Fibroblast of the aortic adventitia (primary cell): ENCODE measurements at regions not wholly inside any gene's neighbourhood (a gene's known extent, or its start where the extent isn't known, plus 50 kb on each side); places are given as distances from the start of the nearest gene placed in this dataset.
A peak's percentile ranks its signal among the peaks of the same experiment; 100 is the strongest.

Experiments
- DNase-seq: peaks from one replicate; pipeline ENCODE4 v3.0.0-alpha.2; 2010; ENCODE audit warnings: low read depth
- H3K4me3 ChIP-seq: 2 replicates; pipeline ENCODE4 v1.5.1; 2011; ENCODE audit warnings: low read depth, mild to moderate bottlenecking, control low read depth, low read length, moderate library complexity
- TF ChIP-seq, protein P1 (sequence below): IDR thresholded peaks from 2 replicates; pipeline ENCODE4 v1.5.1; 2011; ENCODE audit warnings: mild to moderate bottlenecking, low read length, control low read depth, inconsistent platforms; ENCODE audit not compliant: insufficient read depth

DNA sequence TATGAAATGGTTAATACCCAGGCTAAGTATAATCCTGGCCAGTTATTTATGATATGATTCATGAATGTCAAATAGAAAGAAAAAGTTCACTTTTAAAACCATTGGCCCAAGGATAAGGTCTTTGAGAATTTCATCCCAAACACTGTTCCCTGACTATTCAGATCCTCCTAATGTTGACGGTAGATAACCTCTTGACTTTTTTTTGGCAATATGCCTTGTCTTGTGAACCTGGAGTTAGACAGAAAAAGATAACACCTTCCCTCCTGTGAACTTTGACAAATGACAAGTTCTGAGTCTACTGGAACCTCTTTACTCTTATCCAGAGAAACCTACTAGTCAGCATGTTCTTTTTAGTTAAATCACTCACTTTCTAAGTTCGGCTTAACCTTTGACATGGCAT is 166.8 kb upstream of the PREP start:
- H3K4me3 ChIP-seq: no peak overlapping the region
- DNase-seq: no peak
- TF ChIP-seq, protein P1, sequence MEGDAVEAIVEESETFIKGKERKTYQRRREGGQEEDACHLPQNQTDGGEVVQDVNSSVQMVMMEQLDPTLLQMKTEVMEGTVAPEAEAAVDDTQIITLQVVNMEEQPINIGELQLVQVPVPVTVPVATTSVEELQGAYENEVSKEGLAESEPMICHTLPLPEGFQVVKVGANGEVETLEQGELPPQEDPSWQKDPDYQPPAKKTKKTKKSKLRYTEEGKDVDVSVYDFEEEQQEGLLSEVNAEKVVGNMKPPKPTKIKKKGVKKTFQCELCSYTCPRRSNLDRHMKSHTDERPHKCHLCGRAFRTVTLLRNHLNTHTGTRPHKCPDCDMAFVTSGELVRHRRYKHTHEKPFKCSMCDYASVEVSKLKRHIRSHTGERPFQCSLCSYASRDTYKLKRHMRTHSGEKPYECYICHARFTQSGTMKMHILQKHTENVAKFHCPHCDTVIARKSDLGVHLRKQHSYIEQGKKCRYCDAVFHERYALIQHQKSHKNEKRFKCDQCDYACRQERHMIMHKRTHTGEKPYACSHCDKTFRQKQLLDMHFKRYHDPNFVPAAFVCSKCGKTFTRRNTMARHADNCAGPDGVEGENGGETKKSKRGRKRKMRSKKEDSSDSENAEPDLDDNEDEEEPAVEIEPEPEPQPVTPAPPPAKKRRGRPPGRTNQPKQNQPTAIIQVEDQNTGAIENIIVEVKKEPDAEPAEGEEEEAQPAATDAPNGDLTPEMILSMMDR: no peak

DNA sequence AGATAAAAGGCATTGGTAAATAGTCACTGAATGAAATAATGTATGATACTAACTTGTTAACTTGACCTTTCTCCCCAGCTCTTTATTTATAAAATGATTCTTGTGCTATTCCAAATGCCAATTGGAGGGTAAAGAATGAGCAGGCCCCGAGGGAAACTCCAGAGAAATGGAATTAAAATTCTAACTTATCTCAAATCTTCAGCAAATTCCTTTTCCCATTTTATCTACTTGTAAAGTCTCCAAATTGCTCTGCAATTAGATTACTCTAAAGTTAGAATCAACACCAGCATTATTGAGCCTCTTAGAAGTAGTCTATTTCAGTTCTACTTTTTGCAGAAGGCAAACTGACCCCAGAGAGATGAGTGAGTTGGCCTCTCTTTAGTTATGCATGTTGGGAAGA is 165.9 kb upstream of the PREP start:
- TF ChIP-seq, protein P1: no peak
- H3K4me3 ChIP-seq: no peak overlapping the region
- peak; percentile 22 for DNase-seq

DNA sequence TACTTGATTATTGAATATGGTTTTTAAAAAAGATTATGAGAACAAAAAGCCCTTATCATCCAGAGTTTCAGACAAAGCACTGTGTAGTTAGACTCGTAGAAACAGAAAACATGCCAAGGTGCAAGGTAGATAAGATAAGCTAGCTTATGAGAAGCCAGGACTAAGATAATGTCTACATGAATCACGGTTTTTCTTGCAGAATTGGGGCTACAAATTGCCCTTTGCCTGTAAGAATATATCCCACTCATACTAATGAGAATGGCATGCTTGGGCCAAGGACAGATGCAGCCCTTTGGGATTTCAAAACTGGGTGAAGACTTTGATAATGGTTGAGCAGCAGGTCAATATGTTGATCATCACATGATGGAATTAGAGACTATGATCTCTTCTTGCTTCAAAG is 165.3 kb upstream of the PREP start:
- H3K4me3 ChIP-seq: no peak overlapping the region
- TF ChIP-seq, protein P1: no peak
- DNase-seq: peak; percentile 36

DNA sequence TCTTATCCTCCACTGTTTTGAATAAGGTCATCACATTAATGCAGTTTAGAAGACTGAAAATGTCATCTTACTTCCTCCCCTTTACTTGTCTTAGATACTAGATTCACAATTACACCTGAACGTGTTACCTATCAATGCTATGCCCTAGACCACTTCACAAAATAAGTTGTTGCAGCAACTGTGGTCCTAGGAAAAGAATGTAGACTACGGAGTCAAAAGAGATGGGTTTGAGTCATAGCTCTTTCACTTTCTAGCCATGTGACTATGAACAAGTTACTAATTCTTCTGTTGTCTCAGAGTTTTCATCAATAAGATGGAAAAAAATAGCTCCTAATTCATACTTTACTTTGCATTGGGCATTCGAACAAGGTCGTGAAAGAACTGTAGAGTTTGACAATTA is 164.3 kb upstream of the PREP start:
- no peak for DNase-seq
- H3K4me3 ChIP-seq: no peak overlapping the region
- TF ChIP-seq, protein P1: no peak

DNA sequence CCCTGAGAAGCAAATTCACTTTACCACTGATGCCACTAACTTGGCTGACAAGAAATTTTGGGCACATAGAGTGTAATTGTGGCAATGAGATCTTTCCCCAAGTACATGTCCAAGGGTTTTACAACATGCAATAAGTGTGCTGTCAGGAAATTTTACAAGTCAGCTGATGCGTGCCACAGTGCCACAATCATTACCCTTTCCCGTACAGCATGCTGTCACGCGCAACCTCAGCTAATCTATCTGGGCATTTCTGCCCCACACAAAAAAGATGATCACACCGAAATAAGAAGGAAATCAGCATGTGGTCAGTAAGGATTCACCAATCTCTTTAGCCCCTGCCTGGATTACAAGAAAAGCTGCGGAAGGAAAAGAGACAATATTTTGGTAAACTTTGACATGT is 163.6 kb upstream of the PREP start:
- no peak overlapping the region for H3K4me3 ChIP-seq
- DNase-seq: no peak
- TF ChIP-seq, protein P1: no peak

DNA sequence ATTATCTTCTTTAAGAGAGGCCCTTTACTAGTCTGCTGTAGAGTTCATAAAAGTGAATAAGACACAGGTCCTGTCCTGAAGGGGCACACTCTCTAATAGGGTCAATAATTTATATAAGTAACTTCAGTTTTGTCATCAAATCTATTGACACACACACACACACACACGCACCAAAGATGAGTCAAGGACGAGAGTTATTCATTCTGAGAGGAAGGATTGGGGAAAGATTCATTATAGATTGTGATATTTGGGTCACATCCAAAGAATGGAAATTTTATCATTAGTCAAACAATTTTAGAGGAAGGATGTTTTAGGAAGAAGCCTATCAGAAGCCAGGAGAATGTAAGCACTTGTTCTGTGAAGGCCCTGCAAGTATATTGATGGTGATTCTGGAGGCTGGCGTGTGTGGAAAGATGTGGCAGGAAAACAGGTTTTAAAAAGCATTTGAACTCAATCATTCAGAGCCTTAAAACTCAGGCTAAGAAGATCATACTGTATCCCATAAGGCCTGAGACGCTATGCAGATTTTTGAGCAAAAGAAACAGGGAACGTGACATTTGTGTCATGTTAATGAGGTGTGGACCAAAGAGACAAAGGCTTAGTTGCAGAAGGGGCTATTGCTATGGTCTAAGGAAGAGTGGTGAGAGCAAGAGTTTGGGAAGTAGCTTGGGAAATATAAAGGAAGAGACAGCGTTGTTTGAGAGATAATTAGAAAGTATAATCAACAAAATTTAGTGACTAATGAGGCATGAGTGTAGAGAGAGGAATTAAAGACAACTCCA is 161.4 kb upstream of the PREP start:
- no peak for DNase-seq
- no peak overlapping the region for H3K4me3 ChIP-seq
- TF ChIP-seq, protein P1: no peak

DNA sequence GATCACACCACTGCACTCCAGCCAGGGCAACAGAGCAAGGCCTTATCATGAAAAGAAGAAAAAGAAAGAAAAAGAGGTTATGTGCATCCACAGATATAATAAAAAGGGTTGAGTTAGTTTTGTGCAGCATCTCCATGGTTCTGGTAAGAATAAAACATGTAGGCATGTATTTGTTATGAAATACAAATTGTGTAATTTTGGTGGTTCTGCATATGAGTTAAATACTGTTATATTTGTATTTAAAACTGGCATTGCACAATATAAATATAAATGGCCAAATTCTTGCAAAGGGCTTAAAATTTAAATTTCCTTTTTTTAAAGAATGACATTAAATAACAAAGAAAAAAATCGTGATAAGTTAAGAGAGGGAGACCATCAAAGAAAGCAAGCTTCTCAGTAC is 159.1 kb upstream of the PREP start:
- no peak overlapping the region for H3K4me3 ChIP-seq
- no peak for DNase-seq
- TF ChIP-seq, protein P1: no peak
